GM23248 (cell line): ENCODE measurements at regions not wholly inside any gene's neighbourhood (a gene's known extent, or its start where the extent isn't known, plus 50 kb on each side); places are given as distances from the start of the nearest gene placed in this dataset.

Experiments used
- EZH2 ChIP-seq: fragments of 200-600 bp; sonication (generic); IDR thresholded peaks from 2 replicates; pipeline ENCODE4 v1.6.1; 2018; ENCODE audit warnings: antibody characterized with exemption, mild to moderate bottlenecking; ENCODE audit not compliant: insufficient read depth, poor library complexity, severe bottlenecking
- EZH2phosphoT487 ChIP-seq: fragments of 200-600 bp; sonication (generic); IDR thresholded peaks from 2 replicates; pipeline ENCODE4 v1.6.1; 2018; ENCODE audit warnings: antibody characterized with exemption, moderate library complexity, mild to moderate bottlenecking, low read depth; ENCODE audit not compliant: insufficient read depth

GRCh38 chr5:152529440-152529839 is 124.4 kb upstream of the NMUR2 start:
- TF ChIP-seq EZH2phosphoT487 (no peak), EZH2 (no peak)
